HG03280 (cell line): ENCODE measurements at regions not wholly inside any gene's neighbourhood (a gene's known extent, or its start where the extent isn't known, plus 50 kb on each side); places are given as distances from the start of the nearest gene placed in this dataset.

Source experiments
- ATAC-seq: cut with Tn5 transposase; IDR thresholded peaks from one replicate; pipeline ENCODE4 v1.9.1; 2021; ENCODE audit warnings: mild to moderate bottlenecking, moderate library complexity; ENCODE audit not compliant: unreplicated experiment

DNA sequence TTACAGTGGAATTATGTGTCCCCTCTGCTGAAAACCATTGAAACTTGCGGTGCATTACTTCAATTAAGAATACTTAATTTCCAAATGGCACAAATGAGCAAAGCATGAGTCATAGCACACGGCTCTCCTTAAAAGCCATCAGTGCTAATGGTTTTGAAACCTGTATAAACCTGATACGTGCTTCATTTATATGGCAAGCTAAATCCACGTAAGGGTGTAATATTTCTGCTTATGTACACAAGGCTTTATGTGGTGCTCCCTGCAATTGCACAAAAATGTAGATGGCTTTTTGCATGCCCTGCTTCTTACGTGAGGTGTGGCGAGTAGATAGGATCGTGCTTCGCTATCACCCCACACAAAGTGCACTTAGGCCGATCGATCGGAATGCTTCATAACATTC, 840.9 kb downstream of the GALR1 start:
- ATAC-seq: no peak

DNA sequence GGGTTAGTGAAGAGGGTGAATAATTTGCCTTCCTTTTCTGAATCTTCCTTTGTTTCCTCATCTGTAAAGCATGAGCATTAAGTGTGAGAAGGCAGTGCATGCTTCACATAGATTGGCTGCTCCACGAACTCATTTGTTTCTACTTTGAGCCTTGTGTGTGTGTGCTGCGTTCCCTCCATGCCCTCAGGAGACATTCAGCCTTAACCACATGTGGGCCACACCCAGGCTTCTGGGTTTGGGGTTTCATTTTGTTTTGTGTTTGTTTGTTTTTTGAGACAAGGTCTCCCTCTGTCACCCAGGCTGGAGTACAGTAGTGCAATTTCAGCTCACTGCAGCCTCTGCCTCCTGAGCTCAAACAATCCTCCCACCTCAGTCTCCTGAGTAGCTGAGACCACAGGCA, 843.3 kb downstream of the GALR1 start:
- ATAC-seq: no peak

GRCh38 chr18:78099979-78100588, 850.4 kb downstream of the GALR1 start:
- no peak for ATAC-seq

- ATAC-seq: no peak
Measured at GRCh38 chr18:78101091-78101490, 851.4 kb downstream of the GALR1 start.

DNA sequence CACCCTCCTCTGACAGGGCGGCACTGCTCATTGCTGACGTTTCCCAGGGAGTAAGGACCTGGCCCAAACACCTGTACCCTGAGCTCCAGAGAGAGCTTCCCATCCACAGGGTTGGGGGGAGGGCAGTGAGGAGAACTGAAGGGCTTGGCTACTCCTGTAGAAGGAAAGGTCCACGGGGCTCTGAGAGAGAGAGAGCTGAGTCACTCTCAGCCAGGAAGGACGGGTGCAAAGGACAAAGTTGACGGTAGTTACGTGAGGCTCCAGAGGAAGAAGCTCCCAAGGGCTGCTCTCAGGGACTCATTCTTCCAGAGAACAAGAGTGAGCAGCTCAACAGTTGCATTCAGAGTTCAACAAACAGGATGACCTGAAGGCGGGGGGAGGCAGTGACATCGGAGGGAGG, 852.5 kb downstream of the GALR1 start:
- ATAC-seq: no peak

DNA sequence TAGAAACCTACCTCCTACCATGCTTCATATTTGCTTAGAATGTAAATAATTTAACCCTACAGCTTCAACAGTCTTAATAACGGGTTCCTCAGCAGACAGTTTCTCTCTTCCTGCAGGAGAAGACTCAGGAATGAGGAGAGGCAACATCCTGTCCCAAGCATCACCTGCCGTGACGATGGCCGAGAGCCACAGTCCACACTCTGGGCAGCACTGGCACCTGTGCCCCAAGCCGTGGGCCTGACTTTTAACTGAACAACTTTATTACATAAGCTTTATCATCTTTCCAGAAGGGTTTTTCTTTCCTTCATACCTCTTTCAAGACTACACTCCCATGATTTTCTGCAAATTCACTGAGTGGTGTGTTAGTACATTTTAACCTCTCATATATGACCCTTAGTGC, 856.0 kb downstream of the GALR1 start:
- ATAC-seq: no peak

DNA sequence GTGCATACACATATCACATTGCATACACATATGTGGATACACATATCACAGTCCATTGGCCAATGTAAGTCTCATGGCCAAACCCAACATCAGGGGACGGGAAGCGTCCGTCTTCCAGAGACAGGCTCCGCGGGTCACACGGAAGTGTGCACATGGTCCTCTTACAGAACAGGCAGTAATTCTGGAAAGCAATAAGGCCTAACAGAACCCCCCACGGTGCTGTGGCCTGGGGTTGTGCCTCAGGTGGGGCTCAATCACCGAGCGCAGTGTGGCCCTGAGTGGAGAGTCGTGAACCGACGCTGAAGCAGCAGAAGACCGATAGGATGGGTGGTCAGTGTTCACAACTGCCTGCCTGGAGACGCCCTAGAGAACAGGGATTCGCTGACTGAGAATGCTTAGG, 857.3 kb downstream of the GALR1 start:
- ATAC-seq: no peak

GRCh38 chr18:78107363-78107762, 857.7 kb downstream of the GALR1 start:
- ATAC-seq: no peak

DNA sequence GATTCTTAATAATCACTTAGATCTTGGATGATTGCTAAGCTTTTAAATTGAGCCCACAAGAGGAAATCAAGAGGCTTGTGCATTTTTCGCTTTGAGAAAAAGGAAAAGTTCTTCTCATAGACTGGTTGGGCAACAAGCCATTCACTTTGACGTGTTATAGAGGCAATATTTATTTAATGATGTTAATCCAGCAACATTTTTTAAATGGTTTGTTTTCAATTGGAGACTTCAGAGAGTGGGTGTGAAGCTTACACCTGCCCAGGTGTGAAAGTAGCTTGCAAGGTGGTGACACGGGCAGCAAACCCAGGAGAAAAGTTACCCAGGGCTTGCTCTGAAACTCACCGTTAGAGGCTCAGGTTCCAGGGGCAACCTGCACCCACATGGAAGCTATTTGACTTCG, 858.9 kb downstream of the GALR1 start:
- no peak for ATAC-seq

DNA sequence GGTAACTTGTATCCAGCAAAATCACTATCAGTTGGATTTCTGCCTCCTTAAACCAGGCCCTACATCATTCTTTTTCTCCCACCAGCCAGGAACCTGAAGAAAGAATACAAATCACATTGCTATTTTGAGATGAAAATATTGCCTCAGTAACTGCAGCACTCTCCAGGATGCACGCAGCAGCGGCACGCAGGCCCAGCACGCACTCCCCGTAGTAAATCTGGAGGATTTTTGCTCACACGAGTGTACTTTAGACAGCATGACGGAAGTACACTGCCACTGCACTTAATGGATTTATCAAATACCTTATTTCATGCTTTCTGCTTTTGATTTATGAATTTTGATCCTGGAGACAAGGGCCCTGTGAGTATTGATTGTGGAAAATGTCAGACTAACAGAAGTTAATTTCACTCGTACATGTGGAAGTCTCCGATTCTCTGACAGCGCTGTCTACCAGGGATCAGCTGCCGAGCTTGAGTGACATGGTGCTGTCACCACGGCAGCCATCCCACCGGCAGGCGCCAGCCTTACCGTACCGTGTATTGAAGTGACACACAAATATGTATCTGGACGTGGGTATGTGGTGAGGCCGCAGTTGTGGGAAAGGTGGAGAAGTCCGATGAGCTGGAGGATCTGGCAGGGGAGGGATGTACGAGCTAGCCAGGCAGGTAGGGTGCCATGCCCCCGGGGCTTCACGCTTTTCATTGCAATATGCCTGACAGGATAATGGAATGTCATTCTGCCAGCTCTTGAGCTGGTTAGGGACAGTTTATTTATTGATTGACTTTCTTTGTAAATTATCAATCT, 863.7 kb downstream of the GALR1 start:
- ATAC-seq: no peak

DNA sequence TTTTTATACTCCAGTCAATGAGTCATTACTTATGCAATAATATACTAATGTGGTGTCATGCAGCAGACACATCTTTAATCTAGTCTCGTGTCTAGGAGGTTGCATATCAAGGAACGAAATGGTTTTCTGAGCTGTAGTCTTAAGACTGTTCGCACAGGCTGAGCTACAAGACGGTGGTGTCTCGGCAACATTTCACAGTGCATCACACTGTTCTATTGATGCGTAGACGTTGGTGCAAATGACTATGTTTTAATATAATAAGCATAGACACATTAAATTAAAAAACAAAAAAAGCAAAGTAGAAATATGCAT, 864.2 kb downstream of the GALR1 start:
- ATAC-seq: no peak

- ATAC-seq: no peak
Measured at GRCh38 chr18:78115896-78116561, 863.6 kb upstream of the SALL3 start.

- no peak for ATAC-seq
Measured at GRCh38 chr18:78123144-78123909, 856.3 kb upstream of the SALL3 start.

DNA sequence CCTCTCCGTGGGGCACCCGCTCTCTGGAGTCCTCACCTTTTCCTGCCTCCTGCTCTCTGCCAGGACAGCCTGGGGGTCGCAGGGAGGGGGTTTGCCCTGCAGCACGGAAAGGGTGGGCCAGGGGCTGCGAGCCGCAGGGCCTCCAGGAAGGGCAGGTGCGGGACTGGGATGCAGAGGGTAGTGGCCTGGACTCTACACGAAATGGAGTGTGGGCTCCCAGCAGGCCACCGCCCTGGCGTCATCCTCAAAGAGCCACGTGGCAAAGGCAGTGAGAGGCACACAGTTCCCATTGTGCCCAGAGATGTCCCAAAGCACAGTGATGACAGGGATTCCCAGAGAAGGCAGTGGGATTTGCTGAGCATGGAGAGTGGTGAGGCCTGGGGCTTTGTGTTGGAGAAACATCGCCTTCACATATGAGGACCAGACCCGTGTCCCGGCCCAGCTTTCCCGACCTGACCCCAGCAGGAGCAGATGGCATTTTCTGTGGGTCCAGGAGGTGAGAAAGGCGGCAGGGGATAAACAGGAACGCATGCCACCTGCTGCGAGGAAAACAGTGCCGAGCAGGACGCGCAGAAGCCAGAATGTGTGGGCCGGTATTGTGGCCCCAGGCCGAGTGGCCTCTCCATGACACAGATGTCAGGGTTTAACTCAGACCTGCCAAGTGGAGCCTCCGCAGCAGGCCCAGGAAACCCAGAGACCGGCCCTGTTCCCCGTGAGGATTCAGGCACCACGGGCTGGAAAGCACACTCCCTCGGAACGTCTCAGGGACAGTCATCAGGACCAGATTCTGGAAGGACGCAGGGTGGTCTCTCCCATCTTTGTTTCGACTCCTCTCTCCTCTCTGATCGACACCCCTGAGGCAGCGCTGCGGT, 855.5 kb upstream of the SALL3 start:
- no peak for ATAC-seq

DNA sequence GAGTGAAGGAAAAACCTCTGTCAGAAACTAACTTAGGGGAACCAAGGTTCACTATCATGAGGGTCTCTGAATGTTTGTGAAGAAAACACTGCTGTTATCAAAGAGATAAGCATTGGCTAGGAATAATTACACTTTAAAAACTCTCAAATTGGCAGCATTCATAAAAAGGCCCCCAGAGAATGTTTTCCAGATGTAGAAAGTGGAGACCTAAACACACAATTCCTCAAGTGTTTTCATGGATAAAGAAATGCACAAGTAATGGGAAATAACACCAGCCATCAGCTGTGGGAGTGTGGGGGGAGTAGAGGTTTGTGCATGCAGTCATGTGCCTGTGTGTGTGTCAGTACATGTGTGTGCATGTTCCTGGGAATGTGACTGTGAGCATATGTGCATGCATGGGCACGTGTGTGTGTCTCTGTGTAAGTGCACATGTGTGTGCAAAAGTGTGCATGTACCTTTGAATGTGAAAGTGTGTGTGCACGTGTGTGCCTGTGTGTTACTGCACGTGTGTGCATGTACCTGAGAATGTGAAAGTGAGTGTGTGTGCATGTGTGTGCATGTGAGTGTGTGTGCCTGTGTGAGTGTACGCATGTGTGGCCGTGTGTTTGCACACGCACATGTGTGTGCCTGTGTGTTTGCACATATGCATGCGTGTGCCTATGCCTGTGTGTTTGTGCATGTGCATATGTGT, 854.3 kb upstream of the SALL3 start:
- ATAC-seq: no peak

DNA sequence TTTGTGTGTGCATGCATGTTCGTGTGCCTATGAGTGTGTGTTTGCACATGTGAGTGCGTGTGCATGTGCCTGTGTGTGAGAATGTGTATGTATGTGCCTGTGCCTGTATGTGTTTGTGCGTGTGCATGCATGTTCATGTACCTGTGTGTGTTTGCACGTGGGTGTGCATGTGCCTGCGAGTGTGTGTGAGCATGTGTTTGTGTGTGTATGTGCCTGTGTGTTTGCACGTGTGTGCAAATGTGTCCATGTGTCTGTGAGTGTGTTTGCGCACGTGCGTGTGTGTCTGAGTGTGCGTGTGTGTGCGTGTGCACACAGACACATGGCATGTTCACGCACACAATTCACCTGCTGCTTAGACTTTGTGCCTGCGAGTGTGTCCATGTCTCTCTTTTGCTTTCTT, 853.5 kb upstream of the SALL3 start:
- no peak for ATAC-seq

- no peak for ATAC-seq
Measured at GRCh38 chr18:78126536-78126935, 853.1 kb upstream of the SALL3 start.

- no peak for ATAC-seq
Measured at GRCh38 chr18:78127041-78127440, 852.6 kb upstream of the SALL3 start.

- no peak for ATAC-seq
Measured at GRCh38 chr18:78128004-78128403, 851.6 kb upstream of the SALL3 start.

DNA sequence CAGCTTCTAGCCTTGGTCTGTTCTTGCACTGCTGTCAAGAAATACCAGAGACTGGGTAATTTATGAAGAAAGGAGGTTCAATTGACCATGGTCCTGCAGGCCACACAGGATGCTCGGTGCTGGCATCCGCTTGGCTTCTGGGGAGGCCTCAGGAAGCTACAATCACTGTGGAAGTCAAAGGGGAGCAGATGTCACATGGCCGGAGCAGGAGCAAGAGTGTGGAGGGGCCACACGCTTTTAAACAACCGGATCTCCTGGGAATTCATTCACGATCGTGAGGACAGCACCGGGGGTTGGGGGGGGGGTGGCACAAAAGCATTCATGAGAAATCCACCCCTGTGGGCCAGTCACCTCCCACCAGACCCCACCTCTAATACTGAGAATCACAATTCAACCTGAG, 850.4 kb upstream of the SALL3 start:
- no peak for ATAC-seq
